Osteocyte (in vitro differentiated cells): ENCODE measurements at regions not wholly inside any gene's neighbourhood (a gene's known extent, or its start where the extent isn't known, plus 50 kb on each side); places are given as distances from the start of the nearest gene placed in this dataset.

Source experiments
- DNase-seq: peaks from one replicate; pipeline ENCODE4 v3.0.0; 2021; ENCODE audit warnings: mixed read lengths; ENCODE audit not compliant: unreplicated experiment; ENCODE audit errors: extremely low spot score
- H3K27ac Mint-ChIP-seq: one replicate; pipeline ENCODE4 v1.8.0; 2021; ENCODE audit warnings: mild to moderate bottlenecking, mixed read lengths; ENCODE audit not compliant: unreplicated experiment
- H3K27me3 Mint-ChIP-seq: one replicate; pipeline ENCODE4 v1.8.0; 2021; ENCODE audit warnings: mixed read lengths; ENCODE audit not compliant: unreplicated experiment
- H3K36me3 Mint-ChIP-seq: one replicate; pipeline ENCODE4 v1.8.0; 2021; ENCODE audit warnings: mixed read lengths; ENCODE audit not compliant: unreplicated experiment
- H3K4me1 Mint-ChIP-seq: one replicate; pipeline ENCODE4 v1.8.0; 2021; ENCODE audit warnings: mixed read lengths; ENCODE audit not compliant: unreplicated experiment
- H3K4me3 Mint-ChIP-seq: one replicate; pipeline ENCODE4 v1.8.0; 2021; ENCODE audit warnings: mild to moderate bottlenecking, moderate library complexity, mixed read lengths; ENCODE audit not compliant: unreplicated experiment
- H3K9me3 Mint-ChIP-seq: one replicate; pipeline ENCODE4 v1.8.0; 2021; ENCODE audit warnings: mixed read lengths; ENCODE audit not compliant: unreplicated experiment
- CTCF ChIP-seq: fragments of 200-600 bp; sonication (generic); IDR thresholded peaks from 2 replicates; pipeline ENCODE4 v1.5.0; 2021; ENCODE audit warnings: antibody characterized with exemption, mild to moderate bottlenecking, moderate library complexity

GRCh38 chr12:31880340-31880739 is 78.9 kb upstream of the RESF1 start:
- Mint-ChIP-seq H3K9me3 (peaks cover 4% of the 10 kb centered on the region), H3K27ac (no peak overlapping the region), H3K4me1 (no peaks in the 10 kb centered on the region), H3K27me3 (no peaks in the 10 kb centered on the region), H3K4me3 (no peak overlapping the region), H3K36me3 (no peaks in the 10 kb centered on the region)
- no peak for DNase-seq
- TF ChIP-seq CTCF, result no peak

- TF ChIP-seq CTCF, result no peak
- DNase-seq, result no peak
- Mint-ChIP-seq H3K9me3 (no peaks in the 10 kb centered on the region), H3K4me1 (peaks cover 5% of the 10 kb centered on the region), H3K27ac (no peak overlapping the region), H3K27me3 (no peaks in the 10 kb centered on the region), H3K36me3 (no peaks in the 10 kb centered on the region), H3K4me3 (no peak overlapping the region)
These were observed 81.3 kb upstream of the RESF1 start for GRCh38 chr12:31877884-31878283.

GRCh38 chr12:31876568-31877424 is 82.4 kb upstream of the RESF1 start:
- Mint-ChIP-seq H3K27ac (no peak overlapping the region), H3K36me3 (no peaks in the 10 kb centered on the region), H3K4me1 (peaks cover 5% of the 10 kb centered on the region), H3K9me3 (peaks cover 5% of the 10 kb centered on the region), H3K27me3 (no peaks in the 10 kb centered on the region), H3K4me3 (no peak overlapping the region)
- no peak for TF ChIP-seq CTCF
- DNase-seq, result no peak

- no peaks in the 10 kb centered on the region for H3K36me3 Mint-ChIP-seq
- DNase-seq, result no peak
- no peaks in the 10 kb centered on the region for H3K27me3 Mint-ChIP-seq
- TF ChIP-seq CTCF, result no peak
- H3K9me3 Mint-ChIP-seq, result peaks cover 5% of the 10 kb centered on the region
- H3K4me3 Mint-ChIP-seq, result no peak overlapping the region
- no peak overlapping the region for H3K27ac Mint-ChIP-seq
- peaks cover 5% of the 10 kb centered on the region for H3K4me1 Mint-ChIP-seq
These were observed 83.6 kb upstream of the RESF1 start for GRCh38 chr12:31875609-31875964.

GRCh38 chr12:31874961-31875608 is 84.1 kb upstream of the RESF1 start:
- TF ChIP-seq CTCF, result no peak

More at GRCh38 chr12:31874961-31875608, 84.1 kb upstream of the RESF1 start:
- no peak for DNase-seq
- Mint-ChIP-seq H3K36me3 (no peaks in the 10 kb centered on the region), H3K4me1 (peaks cover 5% of the 10 kb centered on the region), H3K4me3 (no peak overlapping the region), H3K27ac (no peak overlapping the region), H3K27me3 (no peaks in the 10 kb centered on the region), H3K9me3 (peaks cover 5% of the 10 kb centered on the region)
